Keratinocyte (primary cell): ENCODE measurements at regions not wholly inside any gene's neighbourhood (a gene's known extent, or its start where the extent isn't known, plus 50 kb on each side); places are given as distances from the start of the nearest gene placed in this dataset.

ENCODE experiments used
- DNase-seq: peaks from one replicate; pipeline ENCODE4 v3.0.0-alpha.2; 2011; ENCODE audit warnings: low read depth, missing footprints, low spot score
- FAIRE-seq: peaks from 2 replicates; lab custom pipeline; 2011; peaks lifted over from hg19 to GRCh38; lab: Jason Lieb, UNC
- H2AFZ ChIP-seq: 2 replicates; pipeline ENCODE4 v1.6.0; 2012; ENCODE audit warnings: low read length, control low read depth, inconsistent platforms; ENCODE audit not compliant: control insufficient read depth
- H3K27ac ChIP-seq: 2 replicates; pipeline ENCODE4 v1.5.1; 2011; ENCODE audit warnings: low read length; ENCODE audit not compliant: control insufficient read depth, insufficient read depth
- H3K27me3 ChIP-seq: 3 replicates; pipeline ENCODE4 v1.6.0; 2011; ENCODE audit warnings: low read length; ENCODE audit not compliant: control insufficient read depth, insufficient read depth; ENCODE audit errors: extremely low read depth
- H3K36me3 ChIP-seq, 2 experiments: 2 replicates in 1 of 2; 3 replicates in 1 of 2; pipeline ENCODE4 v1.5.1; 2011; ENCODE audit warnings: low read length in 2 of 2, mild to moderate bottlenecking in 1 of 2; ENCODE audit not compliant: control insufficient read depth in 2 of 2, insufficient read depth in 2 of 2; ENCODE audit errors: extremely low read depth in 1 of 2
- H3K4me1 ChIP-seq: 3 replicates; pipeline ENCODE4 v1.5.1; 2011; ENCODE audit warnings: low read length; ENCODE audit not compliant: control insufficient read depth, insufficient read depth; ENCODE audit errors: extremely low read depth
- H3K4me2 ChIP-seq: 3 replicates; pipeline ENCODE4 v1.6.0; 2011; ENCODE audit warnings: low read depth, low read length; ENCODE audit not compliant: control insufficient read depth, insufficient read depth; ENCODE audit errors: extremely low read depth
- H3K4me3 ChIP-seq, 3 experiments: fragments of 200-600 bp in 1 of 3; sonication (generic) in 1 of 3; 2 replicates in 2 of 3; 3 replicates in 1 of 3; pipeline ENCODE4 v1.5.1; 2011 to 2016; ENCODE audit warnings: low read length in 3 of 3, mild to moderate bottlenecking in 3 of 3, control low read depth in 2 of 3, inconsistent platforms in 1 of 3, low read depth in 1 of 3, mixed read lengths in 1 of 3, mixed run types in 1 of 3, moderate library complexity in 1 of 3; ENCODE audit not compliant: control insufficient read depth in 2 of 3, insufficient read depth in 2 of 3; ENCODE audit errors: extremely low read depth in 1 of 3
- H3K79me2 ChIP-seq: 2 replicates; pipeline ENCODE4 v1.6.0; 2012; ENCODE audit warnings: low read length; ENCODE audit not compliant: control insufficient read depth, insufficient read depth
- H3K9ac ChIP-seq: 3 replicates; pipeline ENCODE4 v1.6.0; 2011; ENCODE audit warnings: low read length; ENCODE audit not compliant: control insufficient read depth, insufficient read depth; ENCODE audit errors: extremely low read depth
- H3K9me1 ChIP-seq: 3 replicates; pipeline ENCODE4 v1.6.0; 2011; ENCODE audit warnings: low read length; ENCODE audit not compliant: control insufficient read depth, insufficient read depth; ENCODE audit errors: extremely low read depth
- H3K9me3 ChIP-seq: 2 replicates; pipeline ENCODE4 v1.5.1; 2012; ENCODE audit warnings: low read depth, low read length; ENCODE audit not compliant: control insufficient read depth
- H4K20me1 ChIP-seq: 3 replicates; pipeline ENCODE4 v1.6.0; 2011; ENCODE audit warnings: low read length; ENCODE audit not compliant: control insufficient read depth, insufficient read depth; ENCODE audit errors: extremely low read depth
- CTCF ChIP-seq, 3 experiments: IDR thresholded peaks in 1 of 3; conservative IDR thresholded peaks in 1 of 3; optimal IDR thresholded peaks in 1 of 3; 2 replicates in 2 of 3; 3 replicates in 1 of 3; pipeline versions ENCODE3 to v1.5.1; 2011; ENCODE audit warnings: low read length in 3 of 3, mild to moderate bottlenecking in 3 of 3, moderate library complexity in 2 of 3, control low read depth in 1 of 3, inconsistent platforms in 1 of 3; ENCODE audit not compliant: insufficient read depth in 2 of 3; ENCODE audit errors: extremely low read depth in 1 of 3
- EZH2 ChIP-seq: IDR thresholded peaks from one replicate; pipeline ENCODE4 v1.6.1; 2012; ENCODE audit warnings: inconsistent platforms, mild to moderate bottlenecking, low read length, moderate library complexity
- dilution Hi-C: fragments of 300-500 bp; cut with MboI; formaldehyde crosslinking; loops from one replicate; pipeline ENCODE4 v1.7.0; 2020; ENCODE audit warnings: low sequenced_read_pairs; ENCODE audit not compliant: extremely low pct_ligation_motif_present

- no peak overlapping the region for H2AFZ ChIP-seq
- H3K9me1 ChIP-seq, result no peaks in the 10 kb centered on the region
- no peaks in the 10 kb centered on the region for H3K9me3 ChIP-seq
- H3K4me1 ChIP-seq, result peaks cover 17% of the 10 kb centered on the region
- H4K20me1 ChIP-seq, result no peaks in the 10 kb centered on the region
- no peak overlapping the region for H3K4me2 ChIP-seq
- no peaks in the 10 kb centered on the region for H3K36me3 ChIP-seq
- H3K9ac ChIP-seq, result no peak overlapping the region
- FAIRE-seq (no peak), DNase-seq (no peak)
- TF ChIP-seq EZH2 (no peak), CTCF (optimal IDR thresholded peaks at IDR 0.05 in 1 of 3, IDR thresholded peaks at IDR 0.05 in 1 of 3, conservative IDR thresholded peaks at IDR 0.05 in 1 of 3; ENCODE audit: extremely low read depth in 1 of 3, insufficient read depth in 2 of 3, low read length in 3 of 3) (no peak)
- no peak overlapping the region for H3K27ac ChIP-seq
- H3K4me3 ChIP-seq, result no peak overlapping the region
- no peaks in the 10 kb centered on the region for H3K79me2 ChIP-seq
- dilution Hi-C loops, result no loop called here
- H3K27me3 ChIP-seq, result no peaks in the 10 kb centered on the region
Observed at GRCh38 chr10:36440539-36440938, 684.9 kb upstream of the ANKRD30A start.

- TF ChIP-seq EZH2, result no peak
- TF ChIP-seq CTCF (optimal IDR thresholded peaks at IDR 0.05 in 1 of 3, IDR thresholded peaks at IDR 0.05 in 1 of 3, conservative IDR thresholded peaks at IDR 0.05 in 1 of 3; ENCODE audit: extremely low read depth in 1 of 3, insufficient read depth in 2 of 3, low read length in 3 of 3), result no peak
- H3K4me1 ChIP-seq, result peaks cover 9% of the 10 kb centered on the region
- H3K27ac ChIP-seq, result no peak overlapping the region
- H3K79me2 ChIP-seq, result no peaks in the 10 kb centered on the region
- dilution Hi-C loops, result no loop called here
- DNase-seq (no peak), FAIRE-seq (no peak)
- no peaks in the 10 kb centered on the region for H3K9me1 ChIP-seq
- no peaks in the 10 kb centered on the region for H3K9me3 ChIP-seq
- no peak overlapping the region for H2AFZ ChIP-seq
- H3K9ac ChIP-seq, result no peak overlapping the region
- H4K20me1 ChIP-seq, result no peaks in the 10 kb centered on the region
- H3K4me3 ChIP-seq, result no peak overlapping the region
- H3K36me3 ChIP-seq, result no peaks in the 10 kb centered on the region
- no peaks in the 10 kb centered on the region for H3K27me3 ChIP-seq
- no peak overlapping the region for H3K4me2 ChIP-seq
Observed at GRCh38 chr10:36437367-36437766, 688.0 kb upstream of the ANKRD30A start.
